Limb (tissue), 2 donors: ENCODE measurements at regions not wholly inside any gene's neighbourhood (a gene's known extent, or its start where the extent isn't known, plus 50 kb on each side); places are given as distances from the start of the nearest gene placed in this dataset.

ENCODE experiments used
- DNase-seq, 2 donors: peaks; one replicate each; pipeline ENCODE4 v3.0.0-alpha.2; 2016; ENCODE audit errors: extremely low spot score in 2 of 2

DNA sequence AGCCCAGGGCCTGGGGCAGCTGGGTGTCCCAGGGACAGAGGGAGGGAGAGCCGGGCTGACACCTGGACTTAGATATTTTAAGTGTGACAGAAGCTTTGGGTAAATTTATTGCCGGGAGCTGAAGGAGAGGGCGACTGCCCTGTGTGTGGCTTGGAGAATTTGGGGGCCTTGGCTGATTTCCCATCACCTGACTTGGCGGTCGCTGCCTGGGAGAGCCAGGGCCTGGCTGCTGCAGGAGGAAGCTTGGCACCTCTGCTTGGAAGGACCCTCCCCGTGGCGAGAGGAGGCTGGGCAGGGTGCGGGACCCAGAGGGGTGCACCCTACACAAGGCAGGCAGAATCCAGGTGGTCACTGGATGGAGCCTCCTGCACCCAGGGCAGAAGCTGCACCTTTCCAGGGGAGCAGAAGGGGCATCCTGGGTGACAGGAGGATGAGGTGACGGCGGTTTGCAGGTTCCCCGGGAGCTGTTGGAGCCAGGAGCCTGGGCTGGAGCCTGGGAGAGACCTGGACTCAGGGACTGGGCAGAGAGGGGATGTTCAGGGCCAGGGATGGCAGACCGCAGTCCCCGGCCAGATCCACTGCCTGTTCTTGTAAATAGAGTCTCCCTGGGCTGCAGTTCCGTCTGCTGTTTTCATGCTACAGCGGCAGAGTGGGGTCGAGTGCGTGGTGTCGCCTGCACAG lies 72.0 kb downstream of the RGS12 start:
- no peak for DNase-seq

DNA sequence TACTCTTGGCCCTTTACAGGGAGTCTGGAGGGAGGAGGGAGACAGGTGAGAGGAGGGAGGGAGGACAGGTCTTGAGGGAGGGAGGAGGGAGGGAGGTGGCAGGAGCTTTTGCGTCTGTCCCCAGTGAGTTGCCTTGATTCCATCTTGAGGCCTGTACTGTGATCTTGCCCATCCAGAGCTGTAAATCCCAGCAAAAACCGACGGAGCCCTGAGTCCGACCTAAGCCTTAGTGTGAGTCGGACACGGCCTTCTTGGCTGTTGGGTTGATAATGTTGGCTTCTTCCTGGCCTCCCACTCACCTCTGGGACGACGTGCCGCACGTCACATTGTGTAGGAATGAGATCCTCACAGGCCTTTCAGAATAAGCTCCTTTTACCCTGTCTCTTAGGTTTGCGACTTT lies 72.5 kb downstream of the RGS12 start:
- no peak for DNase-seq

DNA sequence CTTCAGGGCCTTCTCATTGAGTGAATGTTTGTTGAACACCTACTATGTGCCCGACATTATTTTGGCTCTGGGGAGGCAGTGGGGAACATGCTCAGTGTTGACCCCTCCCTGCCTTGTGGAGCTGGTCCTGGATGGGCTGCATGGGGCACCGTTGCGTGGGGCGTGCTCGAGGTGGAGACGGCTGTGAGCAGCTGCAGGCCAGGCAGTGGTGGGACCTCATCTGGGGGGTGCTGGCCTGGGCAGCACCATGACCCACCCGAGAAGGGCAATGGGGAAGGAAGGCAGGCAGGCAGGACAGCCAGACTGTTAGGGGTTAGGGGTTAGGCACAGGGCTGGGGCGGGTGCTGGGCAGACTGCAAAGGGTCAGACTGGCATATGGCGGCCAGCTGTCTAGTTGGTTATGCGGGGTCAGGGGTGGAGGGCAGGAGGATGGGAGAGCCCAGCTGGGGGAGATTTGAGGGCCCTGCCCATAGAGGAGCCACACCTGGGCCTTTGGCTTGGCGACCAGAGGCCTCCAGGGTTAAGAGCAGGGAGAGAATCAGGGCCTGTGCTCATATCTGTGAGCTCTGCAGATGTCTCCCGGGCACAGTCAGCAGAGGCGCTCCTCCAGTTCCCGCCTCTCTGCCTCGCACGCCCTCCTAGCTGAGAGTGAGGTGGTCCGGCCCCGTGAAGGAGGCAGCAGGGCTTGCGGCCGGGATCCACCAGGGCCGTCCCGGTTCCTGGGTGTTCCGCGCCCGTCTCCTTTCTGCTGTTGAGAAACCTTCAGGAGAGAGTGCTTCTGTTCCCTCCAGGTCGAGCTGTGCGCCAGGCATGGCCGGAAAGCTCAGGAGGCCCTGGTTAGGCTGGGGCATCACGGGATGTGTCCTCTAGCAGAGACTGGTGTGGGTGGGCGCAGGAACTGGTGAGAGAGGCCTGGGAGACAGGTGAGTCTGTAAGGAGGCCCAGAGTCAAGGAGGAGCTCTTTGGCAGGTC lies 73.3 kb downstream of the RGS12 start:
- peak in 1 of 2 donors; percentile 7 for DNase-seq

DNA sequence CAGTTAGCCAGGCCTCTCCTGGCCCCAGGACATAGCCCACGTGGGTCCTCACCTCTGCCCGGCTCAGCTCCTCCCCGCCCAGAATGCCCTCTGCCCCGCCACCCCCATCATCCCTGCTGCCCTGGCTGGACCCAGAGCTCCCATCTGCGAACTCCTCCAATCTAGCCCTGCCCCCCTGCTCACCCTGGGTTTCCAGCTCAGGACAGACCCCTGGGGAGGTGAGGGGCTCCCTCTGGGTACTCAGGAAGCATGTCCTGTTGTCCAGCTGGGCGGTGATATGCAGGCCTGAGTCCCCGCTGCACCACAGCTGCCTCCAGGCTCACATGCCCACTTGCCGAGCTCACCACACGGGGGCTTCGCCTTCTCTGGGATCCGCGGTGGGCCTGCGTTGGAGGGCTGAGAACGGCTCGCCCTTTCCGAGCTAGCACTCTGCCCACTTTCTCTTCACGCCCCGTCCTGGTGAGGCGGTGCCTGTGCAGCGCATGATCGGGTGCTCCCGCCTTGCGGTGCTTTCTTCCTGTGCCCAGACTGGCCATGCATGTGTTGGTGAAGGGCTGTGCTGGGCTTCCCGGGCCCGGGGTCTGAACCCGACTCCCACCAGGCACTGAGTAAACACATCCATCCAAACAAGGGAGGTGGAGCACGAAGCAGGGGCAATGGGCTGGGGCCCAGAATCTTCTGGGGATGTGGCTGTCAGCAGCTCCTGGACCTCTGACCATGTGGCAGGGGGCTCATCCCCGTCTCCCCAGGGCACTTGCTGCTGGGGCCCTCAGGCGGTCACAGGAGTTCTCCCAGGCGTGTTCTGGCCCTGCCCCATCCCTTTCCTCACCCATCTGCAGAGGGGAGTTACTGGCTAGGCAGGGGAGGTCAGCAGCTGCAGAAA lies 74.3 kb downstream of the RGS12 start:
- DNase-seq = no peak

DNA sequence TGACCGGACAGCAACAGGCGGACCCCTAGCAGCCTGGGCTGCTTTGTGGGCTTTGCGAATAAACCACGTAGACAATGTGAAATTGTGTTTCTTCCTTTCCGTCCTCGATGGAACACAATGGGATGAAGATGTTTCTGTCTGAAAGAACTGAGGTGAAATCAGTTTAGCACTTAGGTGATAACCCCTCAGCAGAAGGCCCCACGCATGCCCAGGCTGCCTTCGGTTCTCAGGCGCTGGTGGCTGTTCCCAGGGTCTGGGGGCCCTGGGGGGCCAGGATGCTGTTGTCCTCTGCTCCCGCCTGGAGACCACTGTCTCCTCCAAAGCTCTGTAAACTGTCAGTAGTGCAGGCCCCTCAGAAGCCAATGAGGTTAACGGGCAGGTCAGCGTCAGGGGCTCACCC lies 73.9 kb upstream of the HGFAC start:
- no peak for DNase-seq

DNA sequence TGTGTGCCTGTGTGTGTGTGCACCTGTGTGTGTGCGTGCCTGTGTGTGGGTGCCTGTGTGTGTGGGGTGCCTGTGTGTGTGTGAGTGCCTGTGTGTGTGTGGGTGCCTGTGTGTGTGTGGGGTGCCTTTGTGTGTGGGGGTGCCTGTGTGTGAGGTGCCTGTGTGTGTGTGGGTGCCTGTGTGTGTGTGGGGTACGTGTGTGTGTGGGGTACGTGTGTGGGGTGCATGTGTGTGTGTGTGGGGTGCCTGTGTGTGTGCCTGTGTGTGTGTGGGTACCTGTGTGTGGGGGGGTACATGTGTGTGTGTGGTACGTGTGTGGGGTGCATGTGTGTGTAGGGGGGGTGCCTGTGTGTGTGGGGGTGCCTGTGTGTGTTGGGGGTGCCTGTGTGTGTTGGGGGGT lies 73.4 kb upstream of the HGFAC start:
- no peak for DNase-seq

DNA sequence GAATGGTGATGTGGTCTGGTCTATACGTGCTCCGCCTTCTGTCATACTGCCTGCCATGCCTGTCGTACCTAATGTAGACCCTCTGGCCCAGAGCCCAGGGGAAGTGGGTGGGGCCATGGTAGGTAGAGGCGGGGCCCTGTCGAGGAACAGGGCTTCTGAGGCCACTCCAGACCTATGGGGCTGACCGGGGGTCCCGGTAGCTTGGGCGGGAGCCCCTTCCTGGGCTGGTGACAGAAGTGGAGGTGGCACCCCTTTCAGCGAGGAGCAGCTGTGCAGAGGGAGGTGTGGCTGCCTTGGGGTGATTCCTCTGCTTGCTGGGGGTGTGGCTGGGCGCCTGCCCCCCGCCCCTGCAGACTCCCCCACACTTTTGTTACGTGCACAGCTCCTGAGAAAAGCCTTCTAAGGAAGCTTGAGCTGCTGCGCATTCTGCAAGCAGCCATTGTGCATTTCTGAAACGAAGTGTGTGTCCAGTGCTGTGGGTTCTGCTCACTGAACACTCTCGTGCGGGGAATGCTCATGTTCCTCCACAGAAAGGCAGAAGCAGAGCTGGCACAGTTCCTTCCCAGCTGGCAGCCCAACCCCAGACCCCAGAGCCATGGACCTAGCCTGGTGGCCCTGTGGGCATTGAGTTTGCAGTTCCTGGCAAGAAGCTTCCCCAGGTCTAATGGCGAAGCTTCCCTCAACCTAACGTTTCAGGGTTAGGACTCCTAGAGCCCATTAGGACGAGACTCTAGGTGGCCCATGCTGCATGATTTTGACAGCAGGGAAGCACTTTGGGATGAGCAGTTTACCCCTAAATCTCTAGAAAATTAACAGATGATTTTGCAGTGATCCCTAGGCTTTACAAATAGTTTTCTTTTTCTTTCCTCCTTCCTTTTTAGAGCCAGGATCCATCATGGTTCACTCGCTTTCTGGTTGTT lies 72.7 kb upstream of the HGFAC start:
- DNase-seq = no peak

DNA sequence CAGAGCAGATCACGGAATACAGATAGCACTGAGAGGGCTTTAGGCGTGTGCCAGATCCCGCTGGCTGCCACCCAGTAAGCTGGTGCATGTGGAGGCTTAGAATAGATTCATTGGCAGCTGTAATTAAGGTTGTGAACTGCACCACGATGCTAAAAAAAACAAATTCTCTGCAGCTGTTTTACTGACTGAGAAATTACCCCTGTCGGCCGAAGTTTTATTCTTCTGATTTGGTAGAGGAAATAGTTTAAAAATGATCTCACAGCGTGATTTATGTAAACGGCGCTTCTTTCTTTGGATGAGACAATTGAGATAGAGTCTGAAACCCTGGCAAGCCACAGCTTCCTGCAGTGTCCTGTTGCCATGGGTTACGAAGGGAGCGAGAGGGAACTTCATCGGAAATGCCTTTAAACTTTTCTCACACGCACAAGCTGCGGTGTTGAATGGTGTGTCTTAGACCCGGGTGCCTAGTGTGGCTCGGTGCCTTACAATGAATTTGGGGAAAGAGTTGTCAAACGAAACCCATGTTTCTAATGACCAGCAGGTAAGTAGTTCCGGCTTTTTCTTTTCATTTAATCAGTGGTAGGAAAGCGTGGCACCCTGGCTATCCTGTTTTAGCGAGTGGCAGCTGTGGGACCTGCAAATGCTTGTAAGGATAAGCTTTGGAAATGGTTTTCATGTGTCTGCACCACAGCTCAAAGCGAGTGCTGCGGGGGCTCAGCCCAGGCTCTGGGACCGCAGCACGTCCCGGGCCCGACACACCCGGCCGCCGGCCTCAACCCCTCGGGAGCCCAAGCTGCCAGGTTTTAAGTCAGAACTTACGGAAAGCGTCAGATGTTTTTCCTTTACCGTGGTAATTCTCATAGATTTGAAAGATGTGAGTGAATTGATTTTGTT lies 71.7 kb upstream of the HGFAC start:
- DNase-seq = peak; percentile 71 to 77

DNA sequence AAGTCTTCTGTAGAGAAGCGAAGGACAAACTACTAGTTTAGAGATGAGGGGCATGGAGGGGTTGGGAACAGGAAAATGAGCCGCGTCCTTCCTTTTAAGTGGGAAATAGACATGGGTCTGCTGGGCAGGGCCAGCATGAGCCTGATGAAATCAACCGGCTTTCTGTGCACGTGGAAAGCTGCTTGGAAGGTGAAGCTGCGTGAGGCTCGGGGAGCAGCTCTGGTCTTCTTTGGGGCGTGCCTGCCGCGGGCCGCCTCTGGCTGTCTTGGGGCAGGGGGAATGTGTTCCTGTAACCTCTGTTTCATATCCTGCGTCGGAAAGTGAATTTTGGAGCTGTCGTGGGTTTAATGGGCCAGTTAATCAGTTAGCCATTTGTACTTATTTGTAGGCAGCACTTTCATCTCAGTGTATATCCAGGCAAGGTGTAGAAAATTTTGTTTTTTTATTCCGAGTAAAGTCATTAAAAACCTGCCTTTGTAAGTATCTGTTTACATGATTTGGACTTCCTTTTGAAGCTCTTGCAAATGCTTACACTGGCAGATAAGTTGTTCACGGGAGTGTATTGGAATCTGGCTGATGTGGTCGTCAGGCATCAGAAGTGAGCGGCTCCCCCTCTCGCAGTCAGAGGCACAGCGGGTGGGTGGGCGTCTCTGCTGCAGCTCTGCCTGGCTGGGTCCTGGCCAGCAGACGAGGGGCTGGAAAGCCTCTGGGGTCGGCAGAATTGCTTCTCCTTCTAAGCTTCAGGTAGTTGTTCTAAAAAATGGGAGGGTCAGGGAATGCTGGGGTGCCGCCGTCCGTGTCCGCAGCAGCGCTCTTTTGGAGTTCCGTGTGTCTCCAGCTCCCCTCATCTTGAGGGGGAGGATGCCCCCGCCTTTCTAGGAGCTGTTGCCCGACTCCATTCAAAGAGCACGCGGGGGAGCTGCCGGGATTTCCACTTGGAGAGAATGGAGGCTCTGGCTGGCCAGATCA lies 70.5 kb upstream of the HGFAC start:
- no peak for DNase-seq

DNA sequence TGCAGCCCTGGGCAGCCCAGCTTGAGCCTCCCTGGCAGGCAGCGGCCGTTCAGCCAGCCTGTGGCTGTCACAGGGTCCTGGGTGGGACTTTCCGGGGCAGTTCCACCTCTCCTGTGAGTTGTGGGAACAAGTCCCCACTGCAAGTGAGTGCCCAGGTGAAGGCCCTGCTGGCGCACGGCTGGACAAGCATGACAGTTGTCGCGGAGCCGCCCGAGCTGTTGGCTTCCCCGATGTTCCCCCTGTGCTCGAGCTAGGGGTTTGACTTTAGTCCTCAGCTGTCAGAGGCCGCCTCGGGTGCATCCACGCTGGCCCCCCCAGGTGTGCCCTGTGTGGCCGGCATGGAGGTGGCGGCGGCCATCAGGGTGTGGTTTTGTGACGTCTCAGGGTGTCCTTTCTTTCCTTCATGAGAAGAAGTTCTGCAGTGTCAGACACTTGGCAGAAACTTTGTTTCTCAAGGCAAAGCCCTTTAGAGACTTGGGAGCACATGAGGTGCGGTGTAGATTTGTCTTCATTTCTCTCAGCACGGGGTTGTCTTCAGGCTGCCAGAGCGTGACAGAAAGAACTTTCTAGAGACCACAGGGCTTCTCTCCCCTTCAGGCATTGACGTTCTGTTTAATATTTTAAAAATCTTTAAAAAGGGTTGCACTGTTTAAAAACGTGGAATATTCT lies 69.4 kb upstream of the HGFAC start:
- no peak for DNase-seq

DNA sequence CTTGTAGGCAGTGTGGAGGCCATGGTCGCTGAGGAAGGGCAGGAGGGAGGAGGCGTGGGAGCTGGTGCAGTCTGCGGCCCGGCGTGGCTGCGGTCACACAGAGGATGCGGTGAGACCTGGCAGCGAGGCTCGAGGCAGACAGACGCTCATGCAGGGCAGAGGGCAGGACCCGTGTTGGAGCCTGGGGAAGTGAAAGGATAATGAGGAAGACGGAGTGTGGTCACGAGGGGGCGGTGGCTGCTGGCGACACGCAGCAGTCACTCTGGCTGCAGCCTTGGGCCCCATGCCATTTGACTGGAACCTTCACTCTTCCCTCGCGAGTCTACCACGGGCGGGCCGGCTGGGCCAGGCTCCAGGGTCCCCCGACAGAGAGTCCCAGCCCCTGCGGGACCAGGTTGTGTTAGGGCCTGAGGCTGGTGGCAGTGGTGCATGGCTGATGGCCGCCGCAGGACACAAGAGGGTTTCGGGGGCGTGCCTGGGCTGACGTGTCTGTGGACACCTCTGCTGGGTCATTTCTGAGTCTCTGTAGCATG lies 68.8 kb upstream of the HGFAC start:
- no peak for DNase-seq

DNA sequence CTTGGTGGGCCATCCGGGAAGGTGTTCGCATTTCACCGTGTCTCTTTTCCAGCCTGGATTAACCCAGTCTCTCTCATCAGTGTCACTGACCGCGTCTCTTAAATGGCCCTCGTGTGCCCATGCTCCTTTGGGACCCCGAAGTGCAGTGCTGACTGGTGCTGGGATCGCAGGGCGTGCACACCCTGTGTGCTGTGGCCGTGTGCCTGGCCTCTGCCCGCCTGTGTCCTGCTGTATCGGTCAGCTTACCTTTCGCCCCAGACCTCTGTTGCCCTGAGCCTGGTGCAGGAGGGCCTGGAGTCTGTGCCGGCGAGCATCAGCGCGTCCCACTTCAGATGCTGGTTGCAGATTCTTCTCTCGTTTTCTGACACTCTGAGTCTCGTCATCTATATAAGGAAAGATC lies 68.3 kb upstream of the HGFAC start:
- no peak for DNase-seq

DNA sequence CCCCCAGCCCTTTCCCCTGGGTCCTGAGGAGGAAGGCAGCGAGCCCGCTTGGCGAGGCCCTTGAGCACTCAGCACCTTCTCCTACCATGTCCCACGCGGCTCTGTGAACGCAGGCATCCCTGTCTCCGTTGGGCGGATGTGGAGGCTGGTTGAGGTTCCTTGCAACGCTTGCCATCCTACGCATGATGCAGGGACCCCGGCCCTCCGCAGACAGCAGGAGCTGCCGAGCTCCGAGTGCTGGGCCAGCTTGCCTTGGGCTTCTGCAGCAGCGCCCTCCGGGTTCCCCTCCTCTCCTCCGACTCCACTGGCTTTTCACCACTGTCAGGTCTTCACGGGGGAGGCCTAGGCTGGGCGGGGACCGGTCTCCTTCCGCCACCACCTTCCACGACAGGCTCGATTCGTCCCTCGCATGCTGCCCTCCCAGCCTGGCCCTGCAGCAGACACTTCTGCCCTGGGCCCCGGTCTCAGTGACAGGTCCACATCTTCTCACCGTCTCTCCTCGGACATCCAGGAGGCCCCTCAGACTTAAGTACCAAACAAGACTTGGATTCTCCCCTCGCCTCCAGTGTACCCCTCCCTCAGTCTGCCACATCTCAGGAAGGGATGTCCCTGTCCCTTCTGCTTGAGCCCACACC lies 67.6 kb upstream of the HGFAC start:
- DNase-seq = no peak

DNA sequence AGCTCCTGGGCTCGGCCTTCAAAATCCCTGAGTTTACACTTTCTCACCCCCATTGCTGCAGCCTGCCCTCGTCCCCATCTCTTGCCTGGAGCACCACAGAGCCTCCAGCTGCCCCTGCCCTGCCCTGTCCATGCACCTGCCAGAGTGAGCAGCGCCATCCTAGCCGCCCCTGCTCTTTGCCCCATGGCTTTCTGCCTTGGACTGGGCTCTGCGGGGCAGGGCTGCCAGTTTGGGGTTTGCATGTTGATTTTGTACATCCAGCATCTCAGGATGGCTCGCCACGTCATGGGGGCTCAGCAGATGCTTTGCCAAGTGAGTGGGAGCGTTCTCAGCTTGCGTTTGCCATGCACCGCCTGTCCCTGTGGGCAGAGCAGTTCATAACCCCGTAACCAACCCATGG lies 67.1 kb upstream of the HGFAC start:
- no peak for DNase-seq

DNA sequence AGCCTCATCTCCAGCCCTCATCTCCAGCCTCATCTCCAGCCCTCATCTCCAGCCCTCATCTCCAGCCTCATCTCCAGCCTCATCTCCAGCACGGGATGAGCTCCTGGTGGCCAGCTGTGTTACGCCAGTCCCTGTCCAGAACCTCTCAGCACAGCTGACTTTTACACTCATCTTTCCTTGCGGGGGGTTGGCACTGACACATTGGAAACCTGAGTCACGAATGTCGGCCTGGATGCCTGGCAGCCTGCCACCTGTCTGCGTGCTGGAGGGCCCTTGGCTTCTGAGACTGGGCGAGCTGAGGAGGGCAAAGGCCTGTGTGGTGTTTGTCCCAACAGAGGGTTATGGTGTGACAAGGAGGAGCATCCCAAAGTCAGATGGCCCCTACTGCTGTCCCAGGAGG lies 66.1 kb upstream of the HGFAC start:
- DNase-seq = no peak

DNA sequence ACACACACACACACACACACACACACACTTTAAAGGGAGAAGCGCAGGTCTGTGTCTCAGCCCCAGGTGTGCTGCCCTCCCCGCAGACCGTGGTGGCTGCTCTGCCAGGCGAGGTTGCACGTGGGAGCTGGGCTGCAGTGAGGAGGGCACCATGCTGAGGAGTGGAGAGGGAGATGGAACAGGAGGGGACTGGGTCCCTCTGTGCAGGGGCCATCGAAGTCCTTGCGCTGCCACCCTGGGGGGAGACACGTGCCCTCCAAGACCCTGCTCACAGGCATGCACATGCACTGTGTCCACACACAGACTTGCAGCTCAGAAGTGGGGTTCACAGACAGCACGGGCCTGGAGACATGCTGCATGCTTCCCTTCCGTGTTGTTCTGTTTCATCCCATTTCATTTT lies 65.5 kb upstream of the HGFAC start:
- DNase-seq = no peak

DNA sequence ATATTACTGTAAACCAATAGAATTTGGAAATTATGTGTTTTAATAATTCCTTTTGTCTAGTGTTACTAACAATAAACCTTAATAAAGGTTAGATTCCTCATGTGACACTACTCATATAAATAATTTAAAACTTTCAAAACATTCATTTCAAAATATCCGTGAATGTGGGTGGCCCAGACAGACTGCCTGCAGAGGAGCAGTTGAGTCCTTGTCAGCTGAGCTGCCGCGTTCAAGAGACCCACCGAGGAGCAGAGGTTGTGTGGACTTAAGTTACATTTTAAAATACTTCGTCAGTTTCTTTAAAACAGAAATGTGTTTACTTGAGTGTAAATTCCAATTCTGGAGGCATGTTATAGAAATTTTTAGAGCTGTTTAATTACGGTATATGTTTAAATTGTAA lies 64.2 kb upstream of the HGFAC start:
- no peak for DNase-seq
